H54 (cell line): ENCODE measurements at regions not wholly inside any gene's neighbourhood (a gene's known extent, or its start where the extent isn't known, plus 50 kb on each side); places are given as distances from the start of the nearest gene placed in this dataset.

Experiments
- DNase-seq: peaks from one replicate; pipeline ENCODE4 v3.0.0; 2011; ENCODE audit warnings: low spot score, mixed read lengths; ENCODE audit not compliant: insufficient read length
- FAIRE-seq: peaks from 3 replicates; lab custom pipeline; 2011; peaks lifted over from hg19 to GRCh38; lab: Jason Lieb, UNC
- POLR2A ChIP-seq: IDR thresholded peaks from 2 replicates; pipeline ENCODE4 v1.6.1; 2011; ENCODE audit warnings: low read depth, mild to moderate bottlenecking, low read length

DNA sequence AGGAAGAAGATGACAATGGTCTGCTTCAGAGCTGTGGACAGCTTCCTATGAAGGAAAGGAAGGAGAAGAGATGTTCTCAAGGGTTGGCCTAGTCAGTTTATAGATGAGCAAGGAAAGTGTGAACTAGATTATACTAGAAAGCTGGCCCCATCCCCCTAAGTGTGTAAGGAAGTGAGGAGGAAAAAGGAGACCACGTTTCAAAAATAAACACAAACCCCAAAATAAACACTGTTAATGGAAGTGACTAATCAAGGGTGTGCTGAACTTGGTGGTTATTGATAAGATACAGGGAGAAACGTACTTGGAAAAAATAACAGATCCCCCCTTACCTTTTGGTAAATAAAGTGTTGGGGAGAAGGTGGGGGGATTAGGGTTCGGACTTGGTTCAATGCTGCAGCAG, 267.1 kb downstream of the SOX9 start:
- TF ChIP-seq POLR2A, result no peak
- DNase-seq, result no peak
- no peak for FAIRE-seq

- DNase-seq, result peak; percentile 71
- FAIRE-seq, result peak; percentile 78
- no peak for TF ChIP-seq POLR2A
Measured at GRCh38 chr17:72388765-72389473, 268.1 kb downstream of the SOX9 start.

GRCh38 chr17:72390675-72391508, 270.1 kb downstream of the SOX9 start:
- FAIRE-seq (no peak), DNase-seq (no peak)
- no peak for TF ChIP-seq POLR2A

DNA sequence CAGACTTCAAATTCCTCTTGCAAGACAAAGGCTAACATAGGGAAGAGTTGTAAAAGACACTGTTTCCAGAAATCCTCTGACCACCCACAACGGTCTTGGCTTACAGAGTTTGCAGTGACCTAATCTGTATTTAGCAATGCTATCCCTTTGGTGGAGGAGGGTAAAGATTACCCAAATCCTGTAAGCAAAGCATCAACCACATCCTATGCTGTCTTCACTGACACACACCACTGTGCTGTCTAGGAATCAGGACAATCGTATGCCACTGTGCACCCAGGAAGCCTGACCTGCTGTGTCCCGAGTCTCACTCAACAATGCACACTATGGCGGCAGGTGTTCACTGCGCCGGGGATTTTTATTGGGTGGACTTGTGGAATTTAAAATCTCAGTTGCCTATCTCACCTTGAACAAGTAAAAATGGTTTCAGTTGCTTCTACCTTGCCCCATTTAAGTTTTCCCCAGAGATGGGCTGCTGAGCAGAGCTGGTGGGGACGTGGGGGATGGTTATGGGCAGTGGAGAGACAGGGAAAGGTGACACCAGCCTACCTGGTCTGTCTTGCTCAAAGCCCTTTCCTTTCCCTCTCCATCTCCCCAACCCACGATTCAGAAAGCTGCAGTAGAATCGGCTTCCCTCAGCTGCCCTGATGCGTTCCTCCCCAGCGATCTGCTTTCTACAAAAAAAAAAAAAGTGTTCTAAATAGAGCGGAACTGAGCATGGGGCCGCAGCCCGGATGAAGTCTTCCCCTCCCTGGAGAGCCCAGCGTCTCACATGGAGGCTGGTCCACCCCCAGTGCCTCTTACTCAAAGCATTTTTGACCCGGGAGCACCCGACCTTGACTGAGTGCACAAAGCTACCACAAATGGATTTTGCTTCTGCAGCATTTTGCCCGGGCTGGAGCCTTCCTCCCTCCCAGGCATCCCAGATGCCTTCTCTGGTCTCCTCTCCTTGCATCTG, 271.5 kb downstream of the SOX9 start:
- FAIRE-seq, result no peak
- DNase-seq, result no peak
- no peak for TF ChIP-seq POLR2A

DNA sequence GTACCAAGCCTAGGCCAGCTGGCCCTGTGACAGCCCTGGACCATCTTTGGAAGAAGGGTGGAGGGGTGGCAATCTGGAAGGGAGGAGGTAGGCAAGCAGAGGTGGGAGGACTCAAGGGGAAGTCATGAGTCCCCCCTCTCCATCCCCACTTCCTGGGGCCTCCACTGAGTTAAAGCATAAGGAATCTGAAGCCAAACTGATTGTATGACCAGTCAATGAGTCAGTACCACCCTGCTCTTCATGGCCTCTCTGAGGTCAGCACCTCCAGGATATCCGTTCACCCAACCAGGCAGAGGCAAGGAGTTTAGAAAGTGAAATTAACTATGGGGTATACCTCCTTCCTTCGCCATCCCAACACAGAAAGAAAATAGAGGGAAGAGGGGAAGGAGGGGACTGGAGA, 272.7 kb downstream of the SOX9 start:
- FAIRE-seq (peak; percentile 76), DNase-seq (peak; percentile 84)
- TF ChIP-seq POLR2A, result no peak

GRCh38 chr17:72394531-72394930, 273.7 kb downstream of the SOX9 start:
- no peak for TF ChIP-seq POLR2A
- no peak for DNase-seq
- no peak for FAIRE-seq

DNA sequence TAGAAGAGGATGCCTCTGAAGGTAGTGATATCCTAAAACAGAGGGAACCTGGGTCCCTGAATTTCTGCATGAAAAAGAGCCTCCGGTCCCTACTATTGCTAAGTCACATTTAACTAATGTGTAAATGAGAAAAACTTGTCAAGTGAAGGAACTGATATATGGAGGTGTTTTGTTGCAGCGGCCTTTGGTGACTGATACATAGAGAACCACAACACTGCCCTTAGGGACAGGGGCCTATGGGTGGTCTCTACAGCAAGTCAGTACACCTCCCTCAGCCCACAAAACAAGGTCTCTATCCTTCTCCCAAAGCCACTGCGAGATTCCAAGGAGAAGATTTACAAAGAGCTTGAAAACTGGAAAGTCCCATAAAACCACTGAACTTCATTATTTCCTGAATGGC, 275.3 kb downstream of the SOX9 start:
- FAIRE-seq (no peak), DNase-seq (no peak)
- TF ChIP-seq POLR2A, result no peak

- no peak for DNase-seq
- FAIRE-seq, result no peak
- no peak for TF ChIP-seq POLR2A
Measured at GRCh38 chr17:72397223-72397667, 276.4 kb downstream of the SOX9 start.

GRCh38 chr17:72397687-72398086, 276.9 kb downstream of the SOX9 start:
- DNase-seq (no peak), FAIRE-seq (no peak)
- TF ChIP-seq POLR2A, result no peak

GRCh38 chr17:72399023-72399607, 278.3 kb downstream of the SOX9 start:
- no peak for TF ChIP-seq POLR2A
- DNase-seq (no peak), FAIRE-seq (no peak)

DNA sequence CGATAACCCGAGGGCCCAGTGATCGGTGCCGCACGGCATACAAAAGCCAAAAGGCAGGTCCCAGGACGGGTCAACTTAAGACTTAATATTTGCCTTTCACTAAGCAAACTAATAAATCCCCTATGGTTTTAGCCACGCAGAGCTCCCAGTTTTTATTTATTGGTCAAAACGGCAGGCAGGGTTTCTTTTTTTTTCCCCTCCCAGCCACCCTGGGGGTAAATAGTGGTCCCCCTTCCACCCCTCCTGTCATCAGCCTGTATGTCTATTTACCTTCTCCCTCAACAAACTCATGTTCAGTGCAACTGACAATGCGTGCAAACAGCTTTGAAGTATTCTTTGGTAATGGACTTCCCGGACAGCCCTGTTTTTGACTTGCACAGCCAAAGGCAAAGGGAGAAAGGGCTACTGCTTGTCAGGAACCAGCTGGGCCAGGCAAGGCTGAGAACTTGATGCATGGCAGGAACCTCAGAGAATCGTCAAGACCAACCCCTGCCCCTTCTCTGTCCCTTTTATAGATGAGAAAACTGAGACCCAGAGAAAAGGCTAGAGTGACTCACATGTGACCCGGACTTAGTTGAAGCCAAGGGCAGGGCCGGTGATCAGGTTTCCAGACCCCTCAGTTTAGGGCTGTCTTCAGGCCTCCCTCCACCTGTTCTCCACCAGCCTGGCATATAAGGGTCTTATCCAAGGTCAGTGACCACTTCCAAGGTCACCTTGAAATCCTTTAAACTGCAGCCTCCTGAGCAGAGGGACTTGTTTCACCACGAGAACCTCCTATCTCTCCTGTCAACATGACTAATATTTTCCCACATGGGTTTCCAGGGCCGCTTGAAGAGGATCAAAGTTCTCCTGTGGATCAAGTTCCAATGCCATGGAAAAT, 279.0 kb downstream of the SOX9 start:
- no peak for DNase-seq
- no peak for TF ChIP-seq POLR2A
- no peak for FAIRE-seq

- DNase-seq (no peak), FAIRE-seq (no peak)
- no peak for TF ChIP-seq POLR2A
Measured at GRCh38 chr17:72400488-72400827, 279.6 kb downstream of the SOX9 start.
